IPS DF 6.9 (cell line): ENCODE measurements at regions not wholly inside any gene's neighbourhood (a gene's known extent, or its start where the extent isn't known, plus 50 kb on each side); places are given as distances from the start of the nearest gene placed in this dataset.

Source experiments
- DNase-seq: peaks from one replicate; pipeline ENCODE4 v3.0.0-alpha.2; 2013; ENCODE audit warnings: low read depth, low spot score
- H3K27ac ChIP-seq: one replicate; pipeline ENCODE4 v1.5.1; 2013; ENCODE audit warnings: low read length, control low read depth
- H3K27me3 ChIP-seq: 2 replicates; pipeline ENCODE4 v1.6.1; 2013; ENCODE audit warnings: mild to moderate bottlenecking, low read length; ENCODE audit not compliant: control insufficient read depth, insufficient read depth
- H3K36me3 ChIP-seq: 2 replicates; pipeline ENCODE4 v1.6.1; 2013; ENCODE audit warnings: low read length; ENCODE audit not compliant: control insufficient read depth, insufficient read depth
- H3K4me1 ChIP-seq: 2 replicates; pipeline ENCODE4 v1.6.1; 2013; ENCODE audit warnings: low read length; ENCODE audit not compliant: control insufficient read depth, insufficient read depth
- H3K4me3 ChIP-seq: 2 replicates; pipeline ENCODE4 v1.5.1; 2013; ENCODE audit warnings: mild to moderate bottlenecking, low read length
- H3K9me3 ChIP-seq: 2 replicates; pipeline ENCODE4 v1.6.1; 2013; ENCODE audit warnings: low read length, inconsistent platforms; ENCODE audit not compliant: control insufficient read depth, insufficient read depth
- WGBS: extraction: QIAGEN DNeasy Blood & Tissue Kit; methylation state at CpG from one replicate; pipeline ENCODE4 v1.1.7; 2013; ENCODE audit warnings: mixed read lengths, missing lambda C conversion rate; ENCODE audit not compliant: insufficient read length, insufficient coverage; 5-methylcytosine and 5-hydroxymethylcytosine counted together

GRCh38 chr14:41299924-41300323, 306.8 kb upstream of the LRFN5 start:
- no peak for DNase-seq
- 100% methylated on average over 1 of the region's 4 CpGs for WGBS

GRCh38 chr14:41298328-41298690, 308.4 kb upstream of the LRFN5 start:
- Histone ChIP-seq H3K27me3 (no peaks in the 10 kb centered on the region), H3K9me3 (no peaks in the 10 kb centered on the region), H3K27ac (no peak overlapping the region), H3K4me1 (no peaks in the 10 kb centered on the region), H3K36me3 (no peaks in the 10 kb centered on the region), H3K4me3 (no peak overlapping the region)
- DNase-seq = no peak
- no CpG with 5 or more reads among the region's 2 CpGs for WGBS

More at GRCh38 chr14:41299924-41300323, 306.8 kb upstream of the LRFN5 start:
- H3K27me3 ChIP-seq = no peaks in the 10 kb centered on the region
- no peaks in the 10 kb centered on the region for H3K4me1 ChIP-seq
- no peak overlapping the region for H3K4me3 ChIP-seq
- H3K9me3 ChIP-seq = no peaks in the 10 kb centered on the region
- H3K36me3 ChIP-seq = no peaks in the 10 kb centered on the region
- H3K27ac ChIP-seq = no peak overlapping the region

- DNase-seq = no peak
- H3K4me3 ChIP-seq = no peak overlapping the region
- H3K27me3 ChIP-seq = no peaks in the 10 kb centered on the region
- no peaks in the 10 kb centered on the region for H3K36me3 ChIP-seq
- WGBS = no CpG with 5 or more reads among the region's 5 CpGs
- H3K4me1 ChIP-seq = no peaks in the 10 kb centered on the region
- H3K27ac ChIP-seq = no peak overlapping the region
- H3K9me3 ChIP-seq = no peaks in the 10 kb centered on the region
These were observed 308.9 kb upstream of the LRFN5 start for GRCh38 chr14:41297576-41298327.

GRCh38 chr14:41295734-41296133, 310.9 kb upstream of the LRFN5 start:
- Histone ChIP-seq H3K27me3 (no peaks in the 10 kb centered on the region), H3K4me1 (no peaks in the 10 kb centered on the region), H3K9me3 (no peaks in the 10 kb centered on the region), H3K4me3 (no peak overlapping the region), H3K36me3 (no peaks in the 10 kb centered on the region), H3K27ac (no peak overlapping the region)
- DNase-seq = no peak
- no CpG with 5 or more reads among the region's 3 CpGs for WGBS

- no CpG with 5 or more reads among the region's 5 CpGs for WGBS
- no peaks in the 10 kb centered on the region for H3K36me3 ChIP-seq
- no peak overlapping the region for H3K27ac ChIP-seq
- H3K9me3 ChIP-seq = no peaks in the 10 kb centered on the region
- no peak for DNase-seq
- no peak overlapping the region for H3K4me3 ChIP-seq
- no peaks in the 10 kb centered on the region for H3K4me1 ChIP-seq
- no peaks in the 10 kb centered on the region for H3K27me3 ChIP-seq
These were observed 317.7 kb upstream of the LRFN5 start for GRCh38 chr14:41289025-41289424.

- H3K4me1 ChIP-seq = no peaks in the 10 kb centered on the region
- no peaks in the 10 kb centered on the region for H3K36me3 ChIP-seq
- no peaks in the 10 kb centered on the region for H3K27me3 ChIP-seq
- no peak overlapping the region for H3K27ac ChIP-seq
- DNase-seq = no peak
- WGBS = no CpG with 5 or more reads among the region's 4 CpGs
- H3K9me3 ChIP-seq = no peaks in the 10 kb centered on the region
- H3K4me3 ChIP-seq = no peak overlapping the region
These were observed 321.4 kb upstream of the LRFN5 start for GRCh38 chr14:41285186-41285748.

- Histone ChIP-seq H3K27ac (no peak overlapping the region), H3K9me3 (no peaks in the 10 kb centered on the region), H3K27me3 (no peaks in the 10 kb centered on the region), H3K4me1 (no peaks in the 10 kb centered on the region), H3K4me3 (no peak overlapping the region), H3K36me3 (no peaks in the 10 kb centered on the region)
- no CpG with 5 or more reads among the region's 1 CpG for WGBS
- DNase-seq = peak; percentile 4
These were observed 325.9 kb upstream of the LRFN5 start for GRCh38 chr14:41280745-41281144.

GRCh38 chr14:41277450-41277849, 329.2 kb upstream of the LRFN5 start:
- H3K36me3 ChIP-seq = no peaks in the 10 kb centered on the region
- H3K4me3 ChIP-seq = no peak overlapping the region
- H3K27me3 ChIP-seq = no peaks in the 10 kb centered on the region
- no CpG with 5 or more reads among the region's 2 CpGs for WGBS
- H3K9me3 ChIP-seq = no peaks in the 10 kb centered on the region
- H3K4me1 ChIP-seq = no peaks in the 10 kb centered on the region
- no peak overlapping the region for H3K27ac ChIP-seq
- no peak for DNase-seq

GRCh38 chr14:41257476-41257875, 349.2 kb upstream of the LRFN5 start:
- no CpG with 5 or more reads among the region's 2 CpGs for WGBS
- Histone ChIP-seq H3K27ac (no peak overlapping the region), H3K27me3 (no peaks in the 10 kb centered on the region), H3K4me3 (no peak overlapping the region), H3K9me3 (no peaks in the 10 kb centered on the region), H3K4me1 (no peaks in the 10 kb centered on the region), H3K36me3 (no peaks in the 10 kb centered on the region)
- DNase-seq = no peak

- no CpG with 5 or more reads among the region's 5 CpGs for WGBS
- H3K9me3 ChIP-seq = no peaks in the 10 kb centered on the region
- H3K27me3 ChIP-seq = no peaks in the 10 kb centered on the region
- no peaks in the 10 kb centered on the region for H3K36me3 ChIP-seq
- no peak for DNase-seq
- no peaks in the 10 kb centered on the region for H3K4me1 ChIP-seq
- H3K4me3 ChIP-seq = no peak overlapping the region
- H3K27ac ChIP-seq = no peak overlapping the region
These were observed 371.2 kb upstream of the LRFN5 start for GRCh38 chr14:41235466-41235865.

GRCh38 chr14:41230683-41231082, 376.0 kb upstream of the LRFN5 start:
- no peaks in the 10 kb centered on the region for H3K9me3 ChIP-seq
- H3K36me3 ChIP-seq = no peaks in the 10 kb centered on the region
- no CpG with 5 or more reads among the region's 2 CpGs for WGBS
- H3K4me3 ChIP-seq = no peak overlapping the region
- no peak overlapping the region for H3K27ac ChIP-seq
- H3K4me1 ChIP-seq = no peaks in the 10 kb centered on the region
- DNase-seq = no peak
- no peaks in the 10 kb centered on the region for H3K27me3 ChIP-seq
